Amniotic stem cell (primary cell): ENCODE measurements at regions not wholly inside any gene's neighbourhood (a gene's known extent, or its start where the extent isn't known, plus 50 kb on each side); places are given as distances from the start of the nearest gene placed in this dataset.

Source experiments
- DNase-seq: peaks from one replicate; lab custom pipeline; 2025; lab: John Stamatoyannopoulos, UW

GRCh38 chr11:27287205-27287604 lies 75.8 kb downstream of the CCDC34 start:
- DNase-seq: no peak

GRCh38 chr11:27285761-27286160 lies 77.3 kb downstream of the CCDC34 start:
- no peak for DNase-seq

GRCh38 chr11:27282806-27283205 lies 80.2 kb downstream of the CCDC34 start:
- no peak for DNase-seq

- DNase-seq: peak; percentile 63
These were observed 81.0 kb downstream of the CCDC34 start for GRCh38 chr11:27281740-27282590.

- no peak for DNase-seq
These were observed 81.7 kb downstream of the CCDC34 start for GRCh38 chr11:27281276-27281675.

GRCh38 chr11:27280140-27280539 lies 82.9 kb downstream of the CCDC34 start:
- DNase-seq: no peak

GRCh38 chr11:27279460-27279859 lies 83.6 kb downstream of the CCDC34 start:
- DNase-seq: no peak

- DNase-seq: no peak
These were observed 85.2 kb downstream of the CCDC34 start for GRCh38 chr11:27277843-27278242.

- no peak for DNase-seq
These were observed 86.9 kb downstream of the CCDC34 start for GRCh38 chr11:27276141-27276540.

- DNase-seq: no peak
These were observed 88.1 kb downstream of the CCDC34 start for GRCh38 chr11:27274854-27275395.

GRCh38 chr11:27266125-27266524 lies 96.9 kb downstream of the CCDC34 start:
- no peak for DNase-seq

GRCh38 chr11:27263986-27264385 lies 99.0 kb downstream of the CCDC34 start:
- no peak for DNase-seq

- no peak for DNase-seq
These were observed 100.0 kb downstream of the CCDC34 start for GRCh38 chr11:27263046-27263445.

GRCh38 chr11:27255447-27255828 lies 107.6 kb downstream of the CCDC34 start:
- DNase-seq: peak; percentile 40

- peak; percentile 11 for DNase-seq
These were observed 108.1 kb downstream of the CCDC34 start for GRCh38 chr11:27254744-27255446.

GRCh38 chr11:27253224-27253623 lies 109.8 kb downstream of the CCDC34 start:
- no peak for DNase-seq

- no peak for DNase-seq
These were observed 111.9 kb downstream of the CCDC34 start for GRCh38 chr11:27250867-27251665.

- no peak for DNase-seq
These were observed 114.2 kb downstream of the CCDC34 start for GRCh38 chr11:27248576-27249509.

GRCh38 chr11:27247660-27248059 lies 115.4 kb downstream of the CCDC34 start:
- no peak for DNase-seq

GRCh38 chr11:27246925-27247324 lies 116.1 kb downstream of the CCDC34 start:
- no peak for DNase-seq

GRCh38 chr11:27244900-27245299 lies 118.1 kb downstream of the CCDC34 start:
- no peak for DNase-seq
